Stomach smooth muscle (tissue), 2 donors: ENCODE measurements at regions not wholly inside any gene's neighbourhood (a gene's known extent, or its start where the extent isn't known, plus 50 kb on each side); places are given as distances from the start of the nearest gene placed in this dataset.
"Not testable (repeated sequence)": the region's sequence is repeated elsewhere in the genome, so short reads cannot be mapped to it uniquely, and the experiment has no call there.

Experiments used
- H3K27ac ChIP-seq: one replicate; pipeline ENCODE4 v1.7.0; 2013; ENCODE audit warnings: mild to moderate bottlenecking, low read length, inconsistent platforms
- H3K27me3 ChIP-seq, 2 donors: one replicate each; pipeline ENCODE4 v1.7.0; 2013; ENCODE audit warnings: low read length in 2 of 2; ENCODE audit not compliant: insufficient read depth in 2 of 2, control insufficient read depth in 1 of 2
- H3K36me3 ChIP-seq, 2 donors: one replicate each; pipeline ENCODE4 v1.7.0; 2013; ENCODE audit warnings: low read length in 2 of 2; ENCODE audit not compliant: control insufficient read depth in 2 of 2, insufficient read depth in 2 of 2
- H3K4me1 ChIP-seq: one replicate; pipeline ENCODE4 v1.7.0; 2013; ENCODE audit warnings: low read length; ENCODE audit not compliant: control insufficient read depth, insufficient read depth
- H3K4me3 ChIP-seq, 2 donors: one replicate each; pipeline ENCODE4 v1.7.0; 2013; ENCODE audit warnings: low read length in 2 of 2
- H3K9ac ChIP-seq, 2 donors: one replicate each; pipeline ENCODE4 v1.7.0; 2013; ENCODE audit warnings: low read length in 2 of 2, mild to moderate bottlenecking in 1 of 2
- H3K9me3 ChIP-seq, 2 donors: one replicate each; pipeline ENCODE4 v1.7.0; 2013; ENCODE audit warnings: low read length in 2 of 2; ENCODE audit not compliant: control insufficient read depth in 2 of 2
- donor health status: healthy.
- donor health status: Pancreatic carcinoma.

DNA sequence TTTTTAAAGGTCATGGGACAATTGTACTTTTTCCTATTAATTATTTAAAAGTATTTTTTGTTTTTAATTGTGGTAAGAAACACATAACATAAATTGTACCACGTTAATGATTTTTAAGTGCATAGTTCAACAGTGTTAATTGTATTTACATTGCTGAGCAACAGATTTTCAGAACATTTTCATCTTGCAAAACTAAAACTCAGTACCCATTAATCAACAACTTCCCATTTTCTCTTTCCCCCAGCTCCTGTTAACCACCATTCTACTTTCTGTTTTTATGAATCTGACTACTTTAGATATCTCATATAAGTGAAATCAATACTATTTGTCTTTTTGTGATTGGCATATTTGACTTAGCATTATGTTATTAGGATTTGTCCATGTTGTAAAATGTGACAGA lies 483.9 kb upstream of the ZNF804A start:
- no peaks in the 10 kb centered on the region for H3K9me3 ChIP-seq

DNA sequence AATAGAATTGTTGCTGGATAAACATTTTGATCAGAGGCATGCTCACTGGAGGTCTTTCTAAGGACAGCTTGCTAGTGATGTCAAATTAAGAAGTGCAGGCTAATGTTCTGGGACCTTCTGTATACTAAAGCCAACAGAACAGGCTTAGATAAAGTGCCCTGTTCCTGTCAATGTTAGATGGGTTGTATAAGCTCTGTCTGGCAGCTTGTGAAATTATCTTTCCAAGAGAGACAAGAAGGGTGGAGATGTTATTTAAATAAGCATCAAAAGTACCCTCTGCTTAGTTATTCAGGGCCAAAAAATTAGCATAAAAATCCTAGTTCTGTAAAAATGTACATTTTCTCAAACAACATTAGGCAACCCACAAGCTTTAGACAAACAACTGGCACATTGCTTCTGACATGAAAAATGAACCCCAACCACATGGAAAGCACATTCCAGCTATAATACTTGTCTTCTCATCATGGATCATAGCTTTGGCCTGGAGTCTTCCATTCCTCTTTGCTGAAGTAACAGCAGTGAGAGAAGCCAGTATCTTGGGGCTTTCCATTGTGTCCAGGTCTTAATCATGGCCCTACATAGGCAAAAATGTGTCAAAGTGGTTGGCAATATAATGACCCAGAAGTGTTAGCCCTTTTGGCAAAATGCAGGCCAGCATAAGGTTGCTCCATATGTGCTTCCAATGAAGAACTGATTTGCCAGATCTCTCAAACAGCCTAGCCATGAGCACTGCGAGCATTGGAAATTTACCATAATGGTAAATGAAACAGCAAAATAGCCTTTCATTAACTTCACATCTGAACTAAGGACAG lies 478.1 kb upstream of the ZNF804A start:
- no peaks in the 10 kb centered on the region for H3K4me1 ChIP-seq
- H3K27me3 ChIP-seq, result no peaks in the 10 kb centered on the region
- peak overlapping the region in 1 of 2 donors; percentile 29 for H3K4me3 ChIP-seq
- H3K27ac ChIP-seq, result no peak overlapping the region
- no peak overlapping the region for H3K9ac ChIP-seq
- H3K9me3 ChIP-seq, result no peaks in the 10 kb centered on the region
- no peaks in the 10 kb centered on the region for H3K36me3 ChIP-seq

More for the DNA sequence above, 483.9 kb upstream of the ZNF804A start:
- H3K36me3 ChIP-seq, result no peaks in the 10 kb centered on the region
- no peaks in the 10 kb centered on the region for H3K4me1 ChIP-seq
- H3K27ac ChIP-seq, result no peak overlapping the region
- H3K4me3 ChIP-seq, result no peak overlapping the region
- no peak overlapping the region for H3K9ac ChIP-seq
- H3K27me3 ChIP-seq, result no peaks in the 10 kb centered on the region

DNA sequence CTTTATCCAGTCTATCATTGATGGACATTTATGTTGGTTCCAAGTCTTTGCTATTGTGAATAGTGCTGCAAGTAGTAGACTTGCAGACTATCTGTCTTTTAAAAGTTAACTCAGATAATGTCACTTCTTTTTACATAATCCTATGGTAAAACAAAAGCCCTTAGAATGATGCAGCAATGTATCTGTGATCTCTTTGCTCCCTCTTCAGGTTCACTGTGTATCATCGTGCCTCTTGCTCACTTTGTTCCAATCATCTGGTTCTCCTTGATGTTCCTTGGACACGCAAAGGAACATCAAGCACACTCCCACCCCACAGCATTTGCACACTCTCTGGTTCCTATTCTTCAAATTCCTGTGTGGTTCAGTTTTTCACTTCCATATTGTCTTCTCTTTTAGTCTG lies 472.5 kb upstream of the ZNF804A start:
- Histone ChIP-seq H3K9ac (no peak overlapping the region), H3K36me3 (no peaks in the 10 kb centered on the region), H3K27me3 (no peaks in the 10 kb centered on the region), H3K4me3 (no peak overlapping the region), H3K9me3 (no peaks in the 10 kb centered on the region), H3K27ac (no peak overlapping the region), H3K4me1 (no peaks in the 10 kb centered on the region)

DNA sequence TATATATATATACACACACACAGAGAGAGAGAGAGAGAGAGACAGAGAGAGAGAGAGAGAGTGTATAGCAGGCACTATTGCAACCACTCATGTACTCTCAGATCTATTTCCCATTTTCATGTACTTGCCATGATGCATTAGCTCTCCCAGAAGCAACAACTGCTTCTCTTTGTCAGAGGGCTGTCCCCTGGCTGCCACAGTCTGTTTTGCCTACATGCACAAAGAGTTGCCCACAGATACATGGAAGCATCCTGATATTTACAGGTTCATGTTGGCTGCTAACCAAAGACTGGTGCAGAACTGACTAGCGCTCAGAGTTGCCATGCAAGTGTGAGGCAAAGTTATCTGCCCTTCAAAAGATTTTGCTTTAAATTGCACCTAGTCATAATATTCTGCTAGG lies 469.3 kb upstream of the ZNF804A start:
- Histone ChIP-seq H3K4me3 (no peak overlapping the region), H3K27ac (no peak overlapping the region)

DNA sequence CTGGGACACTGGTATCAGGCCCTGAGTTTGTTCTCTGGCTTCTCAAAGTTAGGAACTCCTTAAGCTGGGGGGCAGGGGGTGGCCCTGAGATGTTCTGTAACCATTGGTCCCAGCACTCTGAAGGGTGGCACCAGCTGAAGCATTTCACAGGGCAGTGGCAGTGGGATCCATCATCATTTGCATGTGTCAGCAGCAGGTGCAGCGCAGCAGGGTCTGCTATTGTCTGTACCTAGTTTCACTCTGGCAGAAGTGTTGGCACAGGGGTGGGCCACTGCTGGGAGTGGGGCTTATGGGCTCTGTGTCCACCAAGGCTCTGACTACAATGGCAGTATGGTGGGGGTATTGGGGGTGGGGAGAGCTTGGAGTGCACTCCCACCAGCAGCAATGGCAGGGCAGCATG lies 460.4 kb upstream of the ZNF804A start:
- Histone ChIP-seq H3K9ac (no peak overlapping the region), H3K4me1 (no peaks in the 10 kb centered on the region), H3K27me3 (no peaks in the 10 kb centered on the region), H3K36me3 (no peaks in the 10 kb centered on the region), H3K27ac (no peak overlapping the region), H3K4me3 (no peak overlapping the region), H3K9me3 (no peaks in the 10 kb centered on the region)

More for the DNA sequence above, 469.3 kb upstream of the ZNF804A start:
- no peaks in the 10 kb centered on the region for H3K9me3 ChIP-seq
- H3K4me1 ChIP-seq, result no peaks in the 10 kb centered on the region
- H3K27me3 ChIP-seq, result no peaks in the 10 kb centered on the region
- H3K9ac ChIP-seq, result no peak overlapping the region
- H3K36me3 ChIP-seq, result no peaks in the 10 kb centered on the region

DNA sequence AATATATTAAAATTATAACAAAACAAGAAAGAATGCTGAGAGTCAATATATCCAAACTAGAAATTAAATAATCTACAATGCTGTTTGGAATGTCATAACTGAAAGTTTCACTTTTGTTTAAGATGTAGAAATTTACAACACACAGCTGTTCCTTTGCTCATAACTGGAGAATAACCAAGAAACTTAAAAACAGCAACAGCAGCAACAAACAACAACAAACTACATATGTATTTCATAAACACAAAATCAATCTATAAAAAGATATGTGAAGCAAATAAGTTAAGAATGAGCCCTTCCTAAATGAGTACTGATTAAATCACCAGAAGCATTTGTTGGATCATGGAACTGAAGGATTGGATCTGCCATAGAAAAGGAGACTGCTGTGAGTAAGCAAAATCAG lies 456.5 kb upstream of the ZNF804A start:
- Histone ChIP-seq H3K27me3 (no peaks in the 10 kb centered on the region), H3K9me3 (no peaks in the 10 kb centered on the region), H3K4me1 (no peaks in the 10 kb centered on the region), H3K9ac (no peak overlapping the region), H3K36me3 (no peaks in the 10 kb centered on the region), H3K27ac (no peak overlapping the region), H3K4me3 (no peak overlapping the region)

DNA sequence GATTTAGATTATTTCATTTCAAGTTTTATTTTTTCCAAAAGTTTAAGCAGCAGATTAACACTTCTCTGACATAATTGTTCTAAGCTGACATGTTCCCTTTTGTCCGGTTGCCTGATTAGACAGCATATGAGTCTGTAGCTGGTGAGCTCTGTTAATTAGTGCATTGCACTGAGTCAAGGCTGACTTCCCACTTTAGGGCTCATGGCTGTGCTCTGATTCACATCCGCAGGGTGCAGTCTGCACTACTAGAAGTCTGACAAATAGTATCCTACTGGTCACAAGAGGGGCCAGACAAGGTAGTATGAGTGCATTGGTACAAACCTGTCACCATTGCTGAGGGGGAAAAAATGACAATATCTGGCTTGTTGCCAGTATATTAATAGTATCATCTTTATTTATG lies 443.9 kb upstream of the ZNF804A start:
- H3K9ac ChIP-seq, result no peak overlapping the region
- peaks cover 1 to 4% of the 10 kb centered on the region in 2 donors for H3K9me3 ChIP-seq
- no peaks in the 10 kb centered on the region for H3K36me3 ChIP-seq
- no peaks in the 10 kb centered on the region for H3K27me3 ChIP-seq
- no peak overlapping the region for H3K4me3 ChIP-seq
- no peak overlapping the region for H3K27ac ChIP-seq
- H3K4me1 ChIP-seq, result no peaks in the 10 kb centered on the region

DNA sequence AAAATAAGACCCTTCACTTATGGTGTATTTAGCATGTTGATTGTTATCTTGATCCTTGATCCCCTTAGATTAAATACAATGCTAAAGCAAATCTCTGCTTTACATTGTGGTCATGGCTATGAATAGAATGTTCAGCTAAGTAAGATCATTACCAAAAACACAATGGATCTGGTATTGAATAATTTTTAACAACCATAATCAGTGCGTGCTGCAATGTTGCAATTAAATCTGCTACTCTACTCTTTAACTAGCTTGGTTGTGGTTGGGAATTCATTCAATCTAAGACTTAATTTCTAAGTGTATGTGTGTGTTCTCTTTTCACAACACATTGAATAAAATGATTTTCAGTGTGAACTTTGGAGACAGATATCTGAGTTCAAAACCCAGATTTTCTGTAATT lies 442.5 kb upstream of the ZNF804A start:
- Histone ChIP-seq H3K27me3 (no peaks in the 10 kb centered on the region), H3K9me3 (no peaks in the 10 kb centered on the region), H3K4me3 (no peak overlapping the region), H3K4me1 (no peaks in the 10 kb centered on the region), H3K9ac (no peak overlapping the region), H3K27ac (no peak overlapping the region), H3K36me3 (no peaks in the 10 kb centered on the region)

DNA sequence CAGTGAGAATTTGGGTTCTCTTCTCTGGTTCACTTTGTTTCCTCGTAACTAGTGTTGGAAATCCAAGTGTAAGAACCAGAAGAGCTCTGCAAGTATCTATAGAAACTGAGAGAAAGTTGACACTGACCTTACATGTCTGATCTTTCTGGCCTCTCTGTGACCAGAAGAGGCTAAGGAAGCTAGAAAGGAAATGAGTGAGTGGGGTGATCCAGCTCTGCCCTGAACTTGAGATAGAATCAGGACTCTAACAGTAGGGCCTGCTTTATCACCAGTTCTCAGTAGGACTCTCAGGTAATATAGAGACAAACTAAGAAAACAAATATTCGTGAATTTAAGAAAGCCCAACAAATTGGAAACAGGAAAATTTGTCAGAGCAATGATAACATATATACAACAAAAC lies 441.2 kb upstream of the ZNF804A start:
- Histone ChIP-seq H3K9me3 (no peaks in the 10 kb centered on the region), H3K9ac (no peak overlapping the region), H3K4me3 (no peak overlapping the region), H3K27ac (no peak overlapping the region), H3K36me3 (no peaks in the 10 kb centered on the region), H3K27me3 (no peaks in the 10 kb centered on the region), H3K4me1 (no peaks in the 10 kb centered on the region)

DNA sequence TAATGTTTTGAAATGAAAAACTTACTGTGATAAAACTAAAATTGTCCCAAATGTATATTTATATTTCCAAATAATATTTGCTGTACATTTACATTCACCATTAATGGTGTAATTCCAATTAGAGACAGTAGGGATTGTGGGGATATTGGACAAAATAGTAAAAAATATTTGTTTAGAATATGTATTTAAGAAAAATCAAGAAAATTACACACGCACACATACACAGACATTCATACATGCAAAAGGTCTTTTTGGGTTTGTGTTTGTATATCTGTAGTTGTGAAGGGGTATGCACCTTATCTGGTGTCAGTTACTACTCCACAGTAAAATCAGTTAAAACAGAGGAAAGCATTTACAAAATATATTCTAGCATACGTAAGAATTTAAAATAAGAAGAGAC lies 435.9 kb upstream of the ZNF804A start:
- Histone ChIP-seq H3K27me3 (no peaks in the 10 kb centered on the region), H3K27ac (no peak overlapping the region), H3K4me3 (no peak overlapping the region), H3K9me3 (no peaks in the 10 kb centered on the region), H3K4me1 (no peaks in the 10 kb centered on the region), H3K9ac (no peak overlapping the region), H3K36me3 (no peaks in the 10 kb centered on the region)

DNA sequence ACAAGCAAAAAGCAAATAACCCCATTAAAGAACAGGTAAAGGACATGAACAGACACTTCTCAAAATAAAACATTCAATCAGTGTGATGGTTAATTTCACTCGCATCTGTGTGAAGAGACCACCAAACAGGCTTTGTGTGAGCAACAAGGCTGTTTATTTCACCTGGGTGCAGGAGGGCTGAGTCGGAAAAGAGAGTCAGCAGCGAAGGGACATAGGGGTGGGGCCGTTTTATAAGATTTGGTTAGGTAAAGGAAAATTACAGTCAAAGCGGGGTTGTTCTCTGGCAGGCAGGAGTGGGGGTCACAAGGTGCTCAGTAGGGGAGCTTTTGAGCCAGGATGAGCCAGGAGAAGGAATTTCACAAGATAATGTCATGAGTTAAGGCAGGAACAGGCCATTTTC lies 429.5 kb upstream of the ZNF804A start:
- not testable (repeated sequence) for H3K27ac ChIP-seq, H3K9ac ChIP-seq

More for the DNA sequence above, 429.5 kb upstream of the ZNF804A start:
- H3K4me1 ChIP-seq, H3K4me3 ChIP-seq, H3K27me3 ChIP-seq, H3K9me3 ChIP-seq, H3K36me3 ChIP-seq: not testable (repeated sequence)
